Tibial nerve (tissue), 3 donors: ENCODE measurements at regions not wholly inside any gene's neighbourhood (a gene's known extent, or its start where the extent isn't known, plus 50 kb on each side); places are given as distances from the start of the nearest gene placed in this dataset.

Source experiments
- CTCF ChIP-seq, 5 experiments: fragments of 200-600 bp in 3 of 5; fragments of 450-650 bp in 2 of 5; sonication (generic) in 3 of 5; IDR thresholded peaks; one replicate each; pipeline ENCODE4 v1.5.1; 2016 to 2019; ENCODE audit warnings: antibody characterized with exemption in 5 of 5, mild to moderate bottlenecking in 3 of 5, moderate library complexity in 2 of 5
- POLR2A ChIP-seq, 2 donors: fragments of 450-650 bp; IDR thresholded peaks; one replicate each; pipeline ENCODE4 v1.6.1; 2017; ENCODE audit warnings: antibody characterized with exemption in 2 of 2, mild to moderate bottlenecking in 2 of 2, moderate library complexity in 2 of 2

DNA sequence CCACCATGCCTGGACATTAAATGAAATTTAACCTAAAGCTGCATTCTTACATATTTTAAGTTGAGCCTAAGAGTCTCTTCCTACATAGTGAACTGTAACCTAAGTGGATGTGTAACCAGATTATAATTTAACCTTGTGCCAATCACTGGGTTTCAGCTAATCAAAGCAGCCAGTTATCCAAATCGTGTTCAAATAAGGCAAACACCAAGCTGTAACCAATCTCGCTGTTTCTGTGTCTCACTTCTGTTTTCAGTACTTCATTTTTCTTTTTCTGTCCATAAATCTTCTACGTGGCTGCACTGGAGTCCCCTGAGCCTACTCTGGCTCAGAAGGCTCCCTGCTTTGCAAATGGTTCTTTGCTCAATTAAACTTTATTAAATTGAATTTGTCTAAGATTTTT, 186.1 kb upstream of the CNTN6 start:
- no peak for TF ChIP-seq CTCF (IDR thresholded peaks at IDR 0.05)
- TF ChIP-seq POLR2A (IDR thresholded peaks at IDR 0.05): no peak
